ENCODE measurements at regions not wholly inside any gene's neighbourhood (a gene's known extent, or its start where the extent isn't known, plus 50 kb on each side); places are given as distances from the start of the nearest gene placed in this dataset.
"Not testable (repeated sequence)": the region's sequence is repeated elsewhere in the genome, so short reads cannot be mapped to it uniquely, and the experiment has no call there.

DNA sequence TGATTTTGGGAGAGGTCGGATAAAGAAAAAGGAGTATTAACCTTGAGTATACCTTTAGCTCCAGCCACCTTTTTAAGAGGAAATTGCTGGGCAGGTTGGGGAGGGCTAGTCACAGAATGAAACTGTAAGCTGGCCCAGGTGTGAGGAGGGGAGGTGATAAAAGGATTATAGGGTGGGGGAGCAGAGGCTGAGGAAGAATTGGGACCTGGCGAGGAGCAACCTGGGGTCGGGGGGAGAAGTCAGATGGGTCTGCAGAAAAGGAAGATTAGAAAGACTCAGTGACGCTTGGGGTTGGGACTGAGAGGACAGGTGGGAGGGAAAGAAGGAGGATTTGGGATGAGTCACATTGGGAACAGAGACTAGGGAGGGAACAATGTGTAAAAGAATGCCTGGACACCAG is 1548.5 kb upstream of the WWC1 start:
- DNase-seq (ENCODE audit: low spot score) = not testable (repeated sequence)

DNA sequence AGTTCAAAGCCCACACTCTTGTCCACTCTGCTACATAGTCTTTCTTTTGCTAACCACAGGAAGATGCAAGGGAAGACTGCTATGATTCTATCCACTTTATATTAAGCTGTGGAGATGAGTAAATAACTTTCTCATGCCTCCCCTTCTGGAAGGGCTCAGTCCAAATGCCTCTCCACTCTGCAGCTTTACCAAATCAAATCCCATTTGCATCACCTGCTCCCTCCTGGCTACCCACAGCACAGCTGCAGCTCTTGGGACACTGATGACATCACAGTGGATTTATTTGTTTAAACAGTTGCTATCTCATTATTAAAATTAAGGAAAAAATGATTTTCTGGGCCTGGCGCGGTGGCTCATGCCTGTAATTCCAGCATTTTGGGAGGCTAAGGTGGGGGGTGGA is 1544.9 kb upstream of the WWC1 start:
- no peak for DNase-seq (ENCODE audit: low spot score)

DNA sequence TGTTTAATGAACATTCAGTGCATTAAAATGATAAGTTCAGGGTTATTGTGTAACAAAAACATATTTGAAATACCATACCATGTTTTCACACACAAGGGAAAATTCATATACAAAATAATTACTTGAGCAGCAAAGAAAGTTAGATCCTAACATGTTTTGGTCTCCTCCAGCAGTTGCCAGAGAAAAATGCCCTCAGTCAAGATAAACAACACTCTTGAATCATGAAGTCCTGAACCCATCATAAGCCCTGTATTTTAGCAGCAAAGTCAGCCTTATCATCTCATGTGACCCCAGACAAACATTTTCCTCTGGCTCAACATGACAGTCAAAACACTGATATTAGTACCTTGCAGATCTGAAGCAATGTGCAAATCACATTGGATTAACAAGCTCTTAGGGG is 1541.1 kb upstream of the WWC1 start:
- no peak for DNase-seq (ENCODE audit: low spot score)

DNA sequence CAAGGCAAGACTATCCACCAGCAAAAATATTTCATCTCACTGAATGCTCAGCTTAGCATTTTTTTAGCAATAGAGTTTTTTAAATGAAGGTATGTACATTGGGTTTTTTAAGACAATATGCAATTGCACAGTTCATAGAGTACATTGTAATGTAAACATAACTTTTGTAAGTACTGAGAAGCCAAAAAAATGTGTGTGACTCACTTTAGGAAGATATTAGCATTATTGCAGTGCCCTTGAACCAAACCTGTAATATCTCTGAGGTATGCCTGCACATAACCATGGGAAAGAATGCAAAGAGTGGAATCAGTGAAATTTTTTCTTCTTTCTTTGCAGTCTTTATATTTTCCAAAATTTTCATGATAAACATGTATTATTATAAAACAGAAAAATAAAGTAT is 1533.3 kb upstream of the WWC1 start:
- DNase-seq (ENCODE audit: low spot score) = no peak

DNA sequence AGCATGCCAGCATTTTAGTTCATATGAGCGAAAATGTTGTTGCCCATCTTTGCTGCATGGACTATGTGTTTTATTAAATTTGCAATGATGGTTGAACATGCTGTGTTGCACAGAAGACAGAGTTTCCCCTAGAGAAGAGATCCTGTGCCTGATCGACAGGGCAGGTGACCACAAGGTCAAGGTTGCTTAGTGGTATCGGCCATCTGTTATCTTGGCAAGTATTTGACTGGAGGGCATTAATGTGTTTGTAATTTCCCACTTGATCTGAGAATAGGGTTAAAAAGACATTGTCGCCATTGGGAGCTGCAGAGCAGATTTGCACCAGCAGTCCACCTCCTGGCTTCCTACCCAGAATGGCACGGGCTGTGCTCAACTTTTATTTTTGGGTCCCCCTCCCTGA is 1523.6 kb upstream of the WWC1 start:
- no peak for DNase-seq (ENCODE audit: low spot score)

DNA sequence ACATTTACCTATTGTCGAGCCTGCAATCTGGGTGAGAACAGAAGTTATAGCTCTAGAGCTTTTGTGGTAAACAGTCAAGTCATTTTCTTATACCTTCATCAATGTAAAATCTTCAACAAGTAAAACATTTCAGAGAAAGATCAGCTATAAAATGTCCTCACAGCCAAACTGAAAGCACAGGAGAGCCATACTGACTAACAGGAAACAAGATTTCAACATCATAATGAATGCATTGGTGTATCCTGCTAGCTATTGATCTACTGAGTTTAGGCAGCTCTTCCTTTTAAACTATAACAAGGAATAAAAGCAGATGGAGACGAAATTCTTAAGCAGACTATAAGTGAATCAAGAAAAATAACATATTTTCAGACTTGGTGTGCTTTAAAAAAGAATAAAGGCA is 1522.9 kb upstream of the WWC1 start:
- no peak for DNase-seq (ENCODE audit: low spot score)

DNA sequence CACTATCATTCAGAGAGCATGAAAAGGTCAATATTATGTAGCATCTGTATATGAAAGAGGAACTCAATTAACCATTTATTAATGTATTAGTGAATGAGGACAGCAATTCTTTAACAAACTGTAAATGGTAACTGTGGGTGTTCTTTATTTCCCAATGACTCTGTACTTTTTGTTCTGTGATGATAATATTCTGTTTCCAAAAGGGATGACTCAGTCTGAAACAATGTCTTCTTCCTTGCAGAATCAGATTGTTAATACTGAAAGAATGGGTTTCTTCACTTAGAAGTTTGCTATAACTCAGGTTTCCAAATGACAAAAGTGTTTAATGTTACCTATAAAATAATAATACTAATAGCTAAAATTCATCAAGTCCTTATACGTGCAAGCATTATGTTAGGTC is 1518.7 kb upstream of the WWC1 start:
- no peak for DNase-seq (ENCODE audit: low spot score)

DNA sequence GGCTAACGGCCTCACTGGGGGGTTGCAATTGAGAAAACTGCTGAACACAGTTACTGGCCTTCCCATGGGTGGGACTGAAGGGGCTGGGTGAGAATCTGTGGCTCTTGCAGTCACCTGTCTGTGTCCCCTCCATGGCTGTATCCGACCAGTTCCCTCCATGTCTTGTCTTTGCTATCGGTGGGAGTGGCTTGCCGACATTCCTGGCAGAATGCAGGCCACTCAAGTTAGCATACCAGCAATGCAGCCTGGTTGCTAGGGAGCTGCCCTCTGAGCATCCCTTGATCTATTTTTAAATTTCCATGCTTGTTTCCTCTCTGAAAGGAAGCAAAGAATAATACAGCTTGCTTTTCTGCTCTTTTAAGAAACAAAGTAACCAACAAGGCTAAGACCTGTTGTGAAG is 1509.7 kb upstream of the WWC1 start:
- no peak for DNase-seq (ENCODE audit: low spot score)

DNA sequence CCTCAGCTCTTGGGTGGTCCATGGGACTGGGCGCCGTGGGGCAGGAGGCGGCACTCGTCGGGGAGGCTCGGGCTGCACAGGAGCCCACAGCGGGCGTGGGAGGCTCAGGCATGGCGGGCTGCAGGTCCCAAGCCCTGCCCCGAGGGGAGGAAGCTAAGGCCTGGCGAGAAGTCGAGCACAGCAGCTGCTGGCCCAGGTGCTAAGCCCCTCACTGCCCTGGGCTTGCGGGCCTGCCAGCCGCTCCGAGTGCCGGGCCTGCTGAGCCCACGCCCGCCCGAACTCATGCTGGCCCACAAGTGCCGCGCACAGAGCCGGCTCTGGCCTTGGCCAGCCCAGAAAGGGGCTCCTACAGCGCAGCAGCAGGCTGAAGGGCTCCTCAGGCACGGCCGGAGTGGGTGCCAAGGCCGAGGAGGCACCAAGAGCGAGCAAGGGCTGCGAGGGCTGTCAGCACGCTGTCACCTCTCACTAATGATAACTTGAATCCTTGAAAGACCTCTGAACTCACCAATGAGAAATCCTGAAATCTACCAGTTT is 1506.8 kb upstream of the WWC1 start:
- no peak for DNase-seq (ENCODE audit: low spot score)

DNA sequence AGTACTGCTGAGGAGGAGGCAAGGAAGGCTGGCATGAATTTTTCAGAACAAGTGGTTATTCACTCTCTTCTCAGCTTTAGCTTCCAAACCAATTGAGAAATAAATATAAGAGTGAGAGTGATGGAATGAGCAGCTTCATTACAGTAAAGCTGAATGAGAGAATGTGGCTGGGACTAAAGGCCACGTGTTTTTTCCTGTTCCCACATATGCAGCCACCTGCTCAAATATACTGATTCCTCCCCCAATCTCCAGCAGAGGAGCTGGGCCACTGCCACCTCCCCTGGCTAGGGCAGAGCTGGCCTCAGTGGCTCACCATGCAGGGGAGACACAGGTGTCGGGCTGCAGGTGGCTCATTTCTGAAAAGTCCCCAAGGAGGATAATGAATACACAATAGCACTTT is 1505.3 kb upstream of the WWC1 start:
- DNase-seq (ENCODE audit: low spot score) = no peak

DNA sequence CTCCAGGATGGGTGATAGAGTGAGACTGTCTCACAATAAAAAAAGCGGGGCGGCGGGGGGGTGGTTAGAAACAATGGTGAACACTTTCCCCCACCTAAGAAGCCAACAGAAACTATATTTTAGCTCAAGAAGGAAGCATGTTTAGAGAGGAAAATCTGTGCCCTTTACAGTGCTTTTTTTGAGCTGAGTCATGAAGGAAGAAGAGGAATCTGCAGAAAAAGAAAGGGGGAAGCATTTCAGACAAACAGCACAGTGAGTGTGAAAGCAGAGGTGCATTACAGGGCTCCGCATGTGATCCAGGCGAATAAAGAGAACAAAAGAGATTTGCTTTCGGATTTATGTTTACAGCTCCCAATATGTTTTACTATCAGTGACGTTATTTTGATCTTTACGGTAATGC is 1504.6 kb upstream of the WWC1 start:
- no peak for DNase-seq (ENCODE audit: low spot score)

DNA sequence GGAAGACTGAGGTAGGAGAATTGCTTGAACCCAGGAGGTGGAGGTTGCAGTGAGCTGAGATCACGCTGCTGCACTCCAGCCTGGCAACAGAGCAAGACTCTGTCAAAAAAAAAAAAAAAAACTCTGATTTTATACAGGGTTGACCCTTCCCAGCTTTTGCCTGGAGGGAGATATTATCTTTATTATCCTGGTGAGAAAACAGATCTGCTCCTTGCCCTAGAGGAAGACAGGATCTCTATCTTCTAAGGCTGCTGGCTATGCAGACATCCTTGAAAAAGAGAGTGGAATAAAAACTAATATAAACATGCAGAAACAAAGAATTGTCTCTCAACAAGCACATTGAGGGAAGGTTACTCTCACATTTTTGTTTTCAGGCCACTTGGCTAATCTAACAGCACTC is 1503.4 kb upstream of the WWC1 start:
- DNase-seq (ENCODE audit: low spot score) = no peak

DNA sequence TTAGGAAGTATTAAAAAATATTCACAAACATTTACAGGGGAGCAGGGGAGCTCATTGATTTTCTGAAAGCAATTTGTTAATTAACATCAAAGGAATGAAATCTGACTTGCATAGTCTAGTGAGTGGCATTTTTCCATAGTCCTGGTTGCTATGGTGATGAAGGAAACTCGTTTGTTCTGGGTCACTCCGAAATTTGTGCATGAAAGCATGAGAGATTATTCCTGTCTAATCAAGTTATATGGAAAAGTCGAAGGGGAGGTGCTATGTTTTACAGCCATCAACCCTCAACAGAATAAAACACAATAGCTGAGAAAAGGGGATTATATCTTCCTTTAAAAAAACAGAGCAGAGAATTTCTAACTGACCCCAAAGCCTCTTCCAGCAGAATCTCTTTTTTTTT is 1495.7 kb upstream of the WWC1 start:
- no peak for DNase-seq (ENCODE audit: low spot score)

DNA sequence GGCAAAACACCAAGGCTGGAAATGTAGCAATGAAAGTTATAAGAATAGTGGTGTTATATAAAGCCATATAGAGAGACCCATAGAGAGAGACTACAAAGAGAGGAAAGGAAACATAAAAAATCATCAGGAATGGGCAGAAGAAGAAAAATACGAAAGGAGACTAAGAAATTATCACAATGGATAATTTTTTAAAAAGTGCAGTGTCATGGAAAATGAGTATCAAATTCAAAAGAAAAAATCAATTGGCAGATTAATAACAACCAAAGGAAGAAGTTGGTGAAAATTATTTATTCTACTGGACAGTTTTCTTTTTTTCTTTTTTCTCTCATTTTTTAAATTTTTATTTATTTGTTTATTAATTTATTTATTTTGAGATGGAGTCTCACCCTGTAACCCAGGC is 1488.4 kb upstream of the WWC1 start:
- DNase-seq (ENCODE audit: low spot score) = no peak

DNA sequence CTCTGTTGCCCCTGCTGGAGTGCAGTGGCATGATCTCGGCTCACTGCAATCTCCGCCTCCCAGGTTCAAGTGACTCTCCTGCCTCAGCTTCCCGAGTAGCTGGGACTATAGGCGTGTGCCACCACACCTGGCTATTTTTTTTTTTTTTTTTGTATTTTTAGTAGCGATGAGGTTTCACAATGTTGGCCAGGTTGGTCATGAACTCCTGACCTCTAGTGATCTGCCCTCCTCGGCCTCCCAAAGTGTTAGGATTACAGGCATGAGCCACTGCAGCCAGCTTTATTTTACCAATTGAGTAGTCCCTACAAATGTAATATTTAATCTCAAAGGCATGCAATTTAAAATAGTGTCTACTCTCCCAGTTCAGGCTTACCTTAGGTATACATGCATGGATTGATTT is 1487.2 kb upstream of the WWC1 start:
- not testable (repeated sequence) for DNase-seq (ENCODE audit: low spot score)

DNA sequence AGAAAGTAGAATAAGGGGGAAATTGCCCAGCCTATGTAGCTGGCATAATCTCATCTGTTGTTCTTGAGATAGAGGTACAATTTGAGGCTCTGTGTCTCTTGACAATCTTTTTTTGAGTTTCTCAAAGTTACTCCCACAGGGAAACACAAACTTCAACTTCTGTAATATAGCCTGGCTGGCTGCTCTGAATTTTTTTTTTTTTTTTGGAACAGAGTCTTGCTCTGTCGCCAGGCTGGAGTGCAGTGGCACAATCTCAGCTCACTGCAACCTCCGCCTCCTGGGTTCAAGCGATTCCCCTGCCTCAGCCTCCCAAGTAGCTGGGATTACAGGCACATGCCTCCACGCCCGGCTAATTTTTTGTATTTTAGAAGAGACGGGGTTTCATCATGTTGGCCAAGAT is 1486.8 kb upstream of the WWC1 start:
- DNase-seq (ENCODE audit: low spot score) = not testable (repeated sequence)

DNA sequence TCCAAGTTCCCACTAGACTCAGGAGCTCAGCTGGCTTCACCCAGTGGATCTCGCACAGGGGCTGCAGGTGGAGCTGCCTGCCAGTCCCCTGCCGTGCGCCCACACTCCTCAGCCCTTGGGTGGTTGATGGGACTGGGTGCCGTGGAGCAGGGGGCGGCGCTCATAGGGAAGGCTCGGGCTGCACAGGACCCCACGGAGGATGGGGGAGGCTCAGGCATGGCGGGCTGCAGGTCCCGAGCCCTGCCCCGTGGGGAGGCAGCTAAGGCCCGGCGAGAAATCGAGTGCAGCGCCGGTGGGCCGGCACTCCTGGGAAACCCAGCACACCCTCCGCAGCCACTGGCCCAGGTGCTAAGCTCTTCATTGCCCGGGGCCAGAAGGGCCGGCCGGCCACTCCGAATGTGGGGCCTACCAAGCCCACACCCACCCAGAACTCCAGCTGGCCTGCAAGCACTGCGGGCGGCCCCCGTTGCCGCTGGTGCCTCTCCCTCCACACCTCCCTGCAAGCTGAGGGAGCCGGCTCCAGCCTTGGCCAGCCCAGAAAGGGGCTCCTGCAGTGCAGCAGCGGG is 1481.3 kb upstream of the WWC1 start:
- not testable (repeated sequence) for DNase-seq (ENCODE audit: low spot score)

DNA sequence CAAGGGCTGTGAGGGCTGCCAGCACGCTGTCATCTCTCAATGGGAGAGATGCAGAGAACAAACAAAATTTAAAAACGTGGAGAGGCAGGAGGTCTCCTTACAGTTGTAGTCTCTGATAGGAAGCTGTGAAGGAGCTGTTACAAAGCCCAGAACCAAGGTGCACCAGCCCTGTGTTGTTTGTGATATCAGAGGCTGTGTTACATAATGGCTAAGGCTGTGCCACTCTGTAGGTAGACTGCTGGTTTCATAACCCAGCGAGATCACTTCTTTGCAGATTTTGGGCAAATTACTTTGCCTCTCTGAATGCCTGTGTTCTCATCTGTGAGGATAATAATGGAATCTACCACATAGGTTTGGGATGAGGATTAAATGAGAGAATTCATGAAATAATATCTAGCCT is 1480.7 kb upstream of the WWC1 start:
- no peak for DNase-seq (ENCODE audit: low spot score)

DNA sequence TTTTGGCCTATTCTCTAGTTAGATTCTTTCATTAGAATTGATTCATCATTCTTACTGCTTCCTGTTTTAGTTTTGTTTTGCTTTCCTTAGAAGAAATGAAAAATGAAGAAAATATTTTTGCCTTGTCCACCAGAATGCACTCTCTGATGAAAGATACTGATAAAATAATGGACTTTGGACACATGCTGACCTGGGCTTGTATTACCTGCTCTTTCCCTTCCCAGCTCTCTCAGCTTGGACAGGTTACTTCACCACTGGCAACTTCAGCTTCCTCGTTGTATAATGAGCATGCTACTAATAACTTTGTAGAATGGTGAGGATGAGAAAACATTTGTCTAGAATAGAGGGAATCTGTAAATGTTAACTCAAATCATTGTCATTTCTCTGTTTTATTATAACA is 1468.1 kb upstream of the WWC1 start:
- DNase-seq (ENCODE audit: low spot score) = no peak

DNA sequence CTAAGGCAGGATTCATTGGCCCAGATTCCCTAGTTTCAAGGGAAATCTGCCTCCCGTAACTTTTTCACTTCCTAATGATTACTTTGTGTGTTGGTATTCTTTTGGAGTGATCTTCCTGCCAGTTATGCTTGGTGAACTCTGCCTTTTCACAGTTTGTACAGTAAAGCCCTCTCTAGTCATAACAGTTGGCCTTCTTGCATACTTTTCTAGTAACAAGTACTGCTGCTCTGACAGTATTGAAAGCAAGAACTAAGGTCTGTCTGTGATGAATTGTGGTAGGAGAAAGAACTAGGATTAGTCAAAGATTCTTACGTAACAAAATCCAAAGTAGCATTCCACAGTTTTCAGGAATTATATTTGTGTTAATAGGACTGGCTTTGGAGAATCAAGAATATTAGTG is 1457.2 kb upstream of the WWC1 start:
- no peak for DNase-seq (ENCODE audit: low spot score)

DNA sequence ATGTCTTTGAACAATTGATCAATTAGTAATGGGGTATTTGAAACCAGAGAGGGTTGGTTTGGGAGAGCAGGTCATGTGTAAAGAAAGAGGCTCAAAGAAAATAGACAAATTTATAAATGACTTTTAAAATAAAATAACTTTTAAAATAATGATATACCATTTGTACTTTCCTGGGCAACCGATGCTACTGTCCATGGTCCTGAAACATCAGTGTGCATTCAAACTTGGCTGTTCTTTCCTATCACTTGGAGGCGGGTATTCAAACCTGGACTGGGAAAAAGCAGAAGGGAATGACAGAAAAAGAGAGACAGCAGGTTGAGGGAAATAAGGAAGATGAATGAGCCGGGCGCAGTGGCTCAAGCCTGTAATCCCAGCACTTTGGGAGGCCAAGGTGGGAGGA is 1446.4 kb upstream of the WWC1 start:
- DNase-seq (ENCODE audit: low spot score) = no peak

DNA sequence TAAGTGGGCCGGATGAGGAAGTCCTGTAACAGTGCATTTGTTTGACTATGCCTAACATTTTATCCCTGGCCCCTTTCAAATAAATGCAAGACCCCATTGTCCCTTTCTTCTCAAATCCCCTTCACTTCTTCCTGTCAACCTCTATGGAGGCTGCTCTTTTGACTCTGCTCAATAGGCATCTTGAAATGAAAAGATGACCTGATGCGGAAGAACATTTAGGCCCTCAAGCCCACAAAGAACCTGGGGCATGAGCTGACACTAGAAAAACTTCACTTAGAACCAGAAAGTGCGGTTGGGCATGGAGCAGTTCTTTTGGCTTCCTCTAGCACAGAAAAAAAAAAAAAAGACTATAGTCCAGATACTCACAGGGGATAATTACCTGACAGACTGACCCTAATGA is 1434.7 kb upstream of the WWC1 start:
- no peak for DNase-seq (ENCODE audit: low spot score)

DNA sequence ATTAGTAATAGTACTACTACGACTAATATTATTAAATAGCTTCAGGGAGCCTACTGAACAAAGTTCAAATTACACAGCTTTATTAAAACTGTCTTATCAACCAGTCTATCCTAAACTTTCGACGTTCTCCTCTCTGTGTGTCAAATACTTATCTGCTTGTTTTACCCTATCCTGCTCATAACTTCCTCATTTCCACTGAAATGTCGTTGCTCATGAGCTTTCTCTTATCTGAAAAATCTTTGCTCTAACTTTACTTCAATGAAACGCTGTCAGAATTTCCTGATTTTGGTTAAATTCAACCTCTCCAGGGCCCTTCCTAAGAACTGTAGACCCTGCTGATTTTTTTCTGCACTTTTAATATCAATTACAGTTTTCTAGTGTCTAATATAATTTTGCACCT is 1431.0 kb upstream of the WWC1 start:
- DNase-seq (ENCODE audit: low spot score) = no peak

DNA sequence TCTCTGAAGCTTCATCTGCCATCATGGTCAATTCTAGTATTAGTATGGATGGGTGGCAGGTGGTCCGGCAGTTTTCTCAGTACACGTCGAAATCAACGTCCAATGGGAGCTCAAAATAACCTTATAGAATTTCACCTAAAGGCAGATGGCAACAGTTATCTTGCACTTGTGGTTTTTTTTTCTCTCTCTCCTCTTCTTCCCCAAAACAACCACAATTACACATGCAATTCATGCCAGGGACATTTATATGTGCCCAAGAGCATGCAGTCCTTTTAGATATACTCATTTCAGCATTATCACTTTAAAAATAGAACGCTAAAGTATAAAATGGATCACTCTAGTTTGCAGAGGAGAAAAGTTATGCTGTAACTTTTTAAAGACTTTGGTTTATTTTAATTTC is 1428.9 kb upstream of the WWC1 start:
- no peak for DNase-seq (ENCODE audit: low spot score)

DNA sequence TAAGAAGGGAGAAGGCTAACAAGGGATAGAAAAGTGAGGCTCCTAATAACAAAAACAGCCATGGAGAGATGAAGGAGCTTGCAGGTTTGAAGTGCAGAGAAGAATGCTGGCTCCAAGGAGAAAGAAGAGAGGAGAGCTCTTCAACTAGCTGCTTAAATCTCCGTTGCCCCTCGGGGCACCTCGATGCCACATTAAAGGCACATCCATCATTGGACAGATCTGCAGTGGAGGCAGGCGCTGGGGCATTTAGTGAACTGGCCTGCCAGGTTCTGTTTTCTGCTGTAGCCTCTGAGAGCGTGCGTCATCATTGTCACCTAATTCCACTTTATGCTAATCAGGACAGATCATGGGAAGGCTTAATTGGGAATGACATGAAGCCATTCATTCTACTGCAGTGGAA is 1426.2 kb upstream of the WWC1 start:
- no peak for DNase-seq (ENCODE audit: low spot score)
